Vagina (tissue), 2 donors: ENCODE measurements at regions not wholly inside any gene's neighbourhood (a gene's known extent, or its start where the extent isn't known, plus 50 kb on each side); places are given as distances from the start of the nearest gene placed in this dataset.

Source experiments
- DNase-seq, 2 donors: peaks; one replicate each; pipeline ENCODE4 v3.0.0-alpha.2; 2017; ENCODE audit errors: extremely low spot score in 2 of 2
- H3K27ac ChIP-seq: fragments of 200-600 bp; sonication (generic); one replicate; pipeline ENCODE4 v1.5.1; 2019
- H3K27me3 ChIP-seq: fragments of 200-600 bp; sonication (generic); one replicate; pipeline ENCODE4 v1.5.1; 2019
- H3K36me3 ChIP-seq, 2 donors: fragments of 200-600 bp; sonication (generic); one replicate each; pipeline ENCODE4 v1.5.1; 2017 to 2019
- H3K4me1 ChIP-seq: fragments of 200-600 bp; sonication (generic); one replicate; pipeline ENCODE4 v1.5.1; 2019
- H3K4me3 ChIP-seq, 2 donors: fragments of 200-600 bp; sonication (generic); 1 replicate in 1 of 2; 2 replicates in 1 of 2; pipeline ENCODE4 v1.5.1; 2016 to 2019
- H3K9me3 ChIP-seq: fragments of 200-600 bp; sonication (generic); one replicate; pipeline ENCODE4 v1.5.1; 2019
- POLR2A ChIP-seq, 2 donors: fragments of 450-650 bp; IDR thresholded peaks; one replicate each; pipeline ENCODE4 v1.6.1; 2017; ENCODE audit warnings: antibody characterized with exemption in 2 of 2, mild to moderate bottlenecking in 2 of 2, moderate library complexity in 2 of 2
- POLR2AphosphoS5 ChIP-seq, 2 donors: sonication (generic); formaldehyde crosslinking; IDR thresholded peaks; one replicate each; pipeline ENCODE4 v1.9.0; 2017; ENCODE audit warnings: antibody characterized with exemption in 2 of 2, mild to moderate bottlenecking in 2 of 2, low read depth in 1 of 2; ENCODE audit not compliant: insufficient read depth in 1 of 2
- intact Hi-C: fragments of 100-400 bp; cut with DNase I; formaldehyde crosslinking; loops from one replicate; pipeline ENCODE4 v1.15.1; 2023
- TF ChIP-seq, protein P1 (sequence below), 3 experiments: fragments of 450-650 bp in 2 of 3; fragments of 200-600 bp in 1 of 3; sonication (generic) in 1 of 3; IDR thresholded peaks; one replicate each; pipeline ENCODE4 v1.5.1; 2017 to 2019; ENCODE audit warnings: antibody characterized with exemption in 3 of 3, mild to moderate bottlenecking in 2 of 3, moderate library complexity in 2 of 3

DNA sequence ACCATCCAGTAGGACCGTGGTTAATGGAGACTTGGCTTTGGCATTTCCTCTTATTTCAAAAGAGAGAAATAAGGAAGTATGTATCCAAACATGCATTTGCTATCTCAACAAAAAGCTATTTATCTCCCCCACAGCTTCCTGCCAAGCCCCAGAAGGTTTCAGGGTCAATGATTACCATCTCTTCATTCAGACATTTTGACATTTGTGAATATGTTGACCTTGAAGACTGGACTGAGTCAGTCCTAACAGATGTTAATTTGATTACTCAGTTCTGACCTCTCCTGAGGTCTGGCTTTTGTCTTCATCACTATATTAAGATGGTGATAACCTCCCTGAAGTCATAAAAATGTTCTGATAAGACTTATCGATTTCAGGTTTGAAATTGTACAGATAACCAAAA, 479.4 kb downstream of the AGTPBP1 start:
- DNase-seq = no peak
- Histone ChIP-seq H3K4me3 (no peak overlapping the region), H3K9me3 (no peaks in the 10 kb centered on the region), H3K36me3 (no peaks in the 10 kb centered on the region), H3K4me1 (peaks cover 1% of the 10 kb centered on the region), H3K27ac (no peak overlapping the region), H3K27me3 (no peaks in the 10 kb centered on the region)
- TF ChIP-seq POLR2AphosphoS5 (IDR thresholded peaks at IDR 0.05; ENCODE audit: insufficient read depth in 1 of 2, low read depth in 1 of 2) = no peak
- intact Hi-C loops = no loop called here

DNA sequence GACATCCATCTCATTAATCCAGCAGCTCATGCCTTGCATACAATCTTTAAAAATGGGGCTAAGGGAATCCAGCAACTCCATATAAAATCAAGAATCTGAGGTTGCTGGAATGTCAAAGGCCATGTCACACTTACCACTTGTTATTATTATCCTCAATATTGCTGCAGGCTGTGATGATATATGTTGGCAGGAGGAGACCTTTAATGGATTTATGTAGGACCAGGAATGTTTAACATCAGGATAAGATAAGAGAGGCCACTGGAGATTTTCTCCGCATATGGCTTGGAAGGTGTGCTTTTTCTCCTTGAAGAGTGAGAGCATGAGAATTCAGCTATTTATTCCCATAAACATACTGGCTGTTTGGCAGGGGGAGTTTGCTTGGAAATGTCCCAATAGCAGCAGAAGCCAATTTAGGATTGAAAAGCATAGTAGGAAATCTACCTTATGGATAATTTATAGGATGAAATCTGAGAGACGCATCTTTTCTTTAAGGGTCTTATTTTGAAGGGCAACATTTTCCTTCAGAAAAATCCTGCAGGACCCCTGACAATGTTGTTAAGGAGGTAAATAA, 481.4 kb downstream of the AGTPBP1 start:
- DNase-seq = no peak
- Histone ChIP-seq H3K27ac (no peak overlapping the region), H3K4me1 (no peaks in the 10 kb centered on the region), H3K4me3 (no peak overlapping the region), H3K27me3 (no peaks in the 10 kb centered on the region), H3K9me3 (no peaks in the 10 kb centered on the region), H3K36me3 (no peaks in the 10 kb centered on the region)
- intact Hi-C loops = no loop called here
- TF ChIP-seq, protein P1, sequence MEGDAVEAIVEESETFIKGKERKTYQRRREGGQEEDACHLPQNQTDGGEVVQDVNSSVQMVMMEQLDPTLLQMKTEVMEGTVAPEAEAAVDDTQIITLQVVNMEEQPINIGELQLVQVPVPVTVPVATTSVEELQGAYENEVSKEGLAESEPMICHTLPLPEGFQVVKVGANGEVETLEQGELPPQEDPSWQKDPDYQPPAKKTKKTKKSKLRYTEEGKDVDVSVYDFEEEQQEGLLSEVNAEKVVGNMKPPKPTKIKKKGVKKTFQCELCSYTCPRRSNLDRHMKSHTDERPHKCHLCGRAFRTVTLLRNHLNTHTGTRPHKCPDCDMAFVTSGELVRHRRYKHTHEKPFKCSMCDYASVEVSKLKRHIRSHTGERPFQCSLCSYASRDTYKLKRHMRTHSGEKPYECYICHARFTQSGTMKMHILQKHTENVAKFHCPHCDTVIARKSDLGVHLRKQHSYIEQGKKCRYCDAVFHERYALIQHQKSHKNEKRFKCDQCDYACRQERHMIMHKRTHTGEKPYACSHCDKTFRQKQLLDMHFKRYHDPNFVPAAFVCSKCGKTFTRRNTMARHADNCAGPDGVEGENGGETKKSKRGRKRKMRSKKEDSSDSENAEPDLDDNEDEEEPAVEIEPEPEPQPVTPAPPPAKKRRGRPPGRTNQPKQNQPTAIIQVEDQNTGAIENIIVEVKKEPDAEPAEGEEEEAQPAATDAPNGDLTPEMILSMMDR (IDR thresholded peaks at IDR 0.05) = no peak
- TF ChIP-seq POLR2AphosphoS5 (IDR thresholded peaks at IDR 0.05; ENCODE audit: insufficient read depth in 1 of 2, low read depth in 1 of 2) (no peak), POLR2A (IDR thresholded peaks at IDR 0.05) (no peak)

DNA sequence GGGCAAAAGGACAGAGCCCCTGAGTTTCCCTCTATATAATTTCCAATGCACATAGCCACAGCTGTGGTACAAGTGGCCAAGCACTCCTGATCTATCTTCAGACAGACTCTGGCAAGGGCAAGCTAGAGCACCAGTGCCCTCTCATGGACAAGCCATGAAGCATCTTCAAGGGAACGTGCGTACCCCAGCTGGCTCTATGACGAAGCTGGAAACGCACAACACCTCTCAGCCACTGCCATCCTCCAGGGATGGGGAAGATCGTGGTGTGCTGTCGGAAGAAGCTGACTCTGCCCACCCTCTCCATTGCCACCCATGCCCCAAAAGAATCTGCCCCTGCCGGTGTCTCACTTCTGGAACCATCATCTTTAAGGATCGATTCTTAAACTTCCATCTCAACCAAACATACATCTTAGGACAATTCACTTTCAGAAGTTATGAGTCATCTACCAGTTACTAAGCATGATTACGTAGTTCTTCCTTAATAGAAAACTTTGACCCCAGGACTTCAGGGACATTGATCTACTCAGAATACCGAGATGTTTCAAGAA, 482.9 kb downstream of the AGTPBP1 start:
- intact Hi-C loops = no loop called here
- Histone ChIP-seq H3K4me3 (no peak overlapping the region), H3K4me1 (no peaks in the 10 kb centered on the region), H3K27ac (no peak overlapping the region), H3K36me3 (no peaks in the 10 kb centered on the region), H3K27me3 (no peaks in the 10 kb centered on the region), H3K9me3 (no peaks in the 10 kb centered on the region)
- DNase-seq = no peak
- TF ChIP-seq, protein P1 (IDR thresholded peaks at IDR 0.05) = peak in 2 of 3 experiments; percentile 36 to 40
- no peak for TF ChIP-seq POLR2A (IDR thresholded peaks at IDR 0.05)

DNA sequence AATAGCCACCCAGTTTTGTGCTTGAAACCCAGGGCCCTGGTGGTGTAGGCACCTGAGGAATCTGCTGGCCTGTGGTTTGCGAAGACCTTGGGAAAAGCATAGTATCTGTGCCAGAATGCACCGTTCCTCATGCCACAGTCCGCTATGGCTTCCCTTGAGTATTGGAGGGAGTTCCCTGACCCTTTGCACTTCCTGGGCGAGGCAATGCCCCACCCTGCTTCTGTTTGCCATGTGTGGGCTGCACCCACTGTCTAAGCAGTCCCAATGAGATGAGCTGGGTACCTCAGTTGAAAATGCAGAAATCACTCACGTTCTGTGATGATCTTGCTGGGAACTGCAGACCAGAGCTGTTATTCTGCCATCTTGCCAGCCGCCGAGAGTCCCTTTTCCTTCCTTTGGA, 483.5 kb downstream of the AGTPBP1 start:
- TF ChIP-seq POLR2A (IDR thresholded peaks at IDR 0.05) (no peak), POLR2AphosphoS5 (IDR thresholded peaks at IDR 0.05; ENCODE audit: insufficient read depth in 1 of 2, low read depth in 1 of 2) (no peak)
- TF ChIP-seq, protein P1 (IDR thresholded peaks at IDR 0.05) = no peak
- no peak overlapping the region for H3K27ac ChIP-seq
- H3K4me1 ChIP-seq = no peaks in the 10 kb centered on the region
- no peaks in the 10 kb centered on the region for H3K36me3 ChIP-seq
- H3K27me3 ChIP-seq = no peaks in the 10 kb centered on the region
- no peaks in the 10 kb centered on the region for H3K9me3 ChIP-seq
- DNase-seq = no peak
- no peak overlapping the region for H3K4me3 ChIP-seq
- intact Hi-C loops = no loop called here

DNA sequence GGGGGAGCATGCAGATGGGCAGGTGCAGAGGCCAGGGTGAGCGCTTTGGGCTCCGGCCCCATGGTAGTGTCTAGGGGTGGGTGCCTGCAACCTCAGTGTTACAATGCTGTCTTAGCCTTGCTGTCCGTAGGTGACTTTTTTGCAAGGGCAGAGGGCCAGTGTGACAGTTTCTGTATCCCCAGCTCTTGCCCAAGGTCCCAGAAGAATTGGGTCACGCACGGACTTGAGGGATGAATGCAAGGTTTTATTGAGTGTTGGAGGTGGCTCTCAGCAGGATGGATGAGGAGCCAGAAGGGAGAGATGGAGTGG, 492.5 kb downstream of the AGTPBP1 start:
- Histone ChIP-seq H3K9me3 (no peaks in the 10 kb centered on the region), H3K4me1 (peaks cover 10% of the 10 kb centered on the region), H3K27me3 (no peaks in the 10 kb centered on the region), H3K27ac (no peak overlapping the region), H3K36me3 (no peaks in the 10 kb centered on the region), H3K4me3 (no peak overlapping the region)
- intact Hi-C loops = no loop called here
- TF ChIP-seq POLR2AphosphoS5 (IDR thresholded peaks at IDR 0.05; ENCODE audit: insufficient read depth in 1 of 2, low read depth in 1 of 2) (no peak), POLR2A (IDR thresholded peaks at IDR 0.05) (no peak)
- TF ChIP-seq, protein P1 (IDR thresholded peaks at IDR 0.05) = no peak
- no peak for DNase-seq
